ENCODE measurements at regions not wholly inside any gene's neighbourhood (a gene's known extent, or its start where the extent isn't known, plus 50 kb on each side); places are given as distances from the start of the nearest gene placed in this dataset.

- DNase-seq = no peak
Measured at GRCh38 chr5:163963881-163964280, 458.5 kb downstream of the MAT2B start.

- DNase-seq = no peak
Measured at GRCh38 chr5:163964671-163965070, 459.3 kb downstream of the MAT2B start.

- DNase-seq = no peak
Measured at GRCh38 chr5:163967268-163967667, 461.8 kb downstream of the MAT2B start.

- DNase-seq = no peak
Measured at GRCh38 chr5:163968651-163969050, 463.2 kb downstream of the MAT2B start.

GRCh38 chr5:163976696-163977095, 471.3 kb downstream of the MAT2B start:
- no peak for DNase-seq

GRCh38 chr5:163978897-163979296, 473.5 kb downstream of the MAT2B start:
- DNase-seq = peak; percentile 4

- no peak for DNase-seq
Measured at GRCh38 chr5:163988566-163988965, 483.1 kb downstream of the MAT2B start.

- DNase-seq = no peak
Measured at GRCh38 chr5:163993126-163993525, 487.7 kb downstream of the MAT2B start.

- DNase-seq = no peak
Measured at GRCh38 chr5:163995206-163995605, 489.8 kb downstream of the MAT2B start.

- DNase-seq = no peak
Measured at GRCh38 chr5:163997965-163998364, 492.5 kb downstream of the MAT2B start.

- no peak for DNase-seq
Measured at GRCh38 chr5:164000241-164000640, 494.8 kb downstream of the MAT2B start.

- no peak for DNase-seq
Measured at GRCh38 chr5:164000819-164001218, 495.4 kb downstream of the MAT2B start.

- DNase-seq = peak; percentile 9
Measured at GRCh38 chr5:164002214-164002613, 496.8 kb downstream of the MAT2B start.

- DNase-seq = no peak
Measured at GRCh38 chr5:164002628-164003027, 497.2 kb downstream of the MAT2B start.

- DNase-seq = no peak
Measured at GRCh38 chr5:164005071-164005470, 499.7 kb downstream of the MAT2B start.

GRCh38 chr5:164007064-164007463, 501.6 kb downstream of the MAT2B start:
- DNase-seq = no peak

- no peak for DNase-seq
Measured at GRCh38 chr5:164009621-164010020, 504.2 kb downstream of the MAT2B start.

GRCh38 chr5:164010900-164011299, 505.5 kb downstream of the MAT2B start:
- DNase-seq = no peak

GRCh38 chr5:164012371-164012770, 507.0 kb downstream of the MAT2B start:
- no peak for DNase-seq

- DNase-seq = peak; percentile 81
Measured at GRCh38 chr5:164013077-164013670, 507.8 kb downstream of the MAT2B start.

- no peak for DNase-seq
Measured at GRCh38 chr5:164020116-164020515, 514.7 kb downstream of the MAT2B start.

GRCh38 chr5:164027738-164028137, 522.3 kb downstream of the MAT2B start:
- no peak for DNase-seq

GRCh38 chr5:164038128-164038783, 532.8 kb downstream of the MAT2B start:
- DNase-seq = no peak

- DNase-seq = no peak
Measured at GRCh38 chr5:164041105-164041504, 535.7 kb downstream of the MAT2B start.

- no peak for DNase-seq
Measured at GRCh38 chr5:164048359-164048926, 543.0 kb downstream of the MAT2B start.
